Liver (tissue), 3 donors: ENCODE measurements at regions not wholly inside any gene's neighbourhood (a gene's known extent, or its start where the extent isn't known, plus 50 kb on each side); places are given as distances from the start of the nearest gene placed in this dataset.

Experiments
- CTCF ChIP-seq: fragments of 150-350 bp; IDR thresholded peaks from 2 replicates; pipeline ENCODE4 v1.5.1; 2017; ENCODE audit warnings: improper control_type of control experiment, low read depth, low read length; ENCODE audit not compliant: missing input control
- GABPA ChIP-seq, 2 donors: IDR thresholded peaks in 1 of 2; conservative IDR thresholded peaks in 1 of 2; 2 replicates each; pipeline ENCODE4 v1.6.1; 2016; ENCODE audit warnings: antibody characterized with exemption in 2 of 2, mild to moderate bottlenecking in 1 of 2, moderate library complexity in 1 of 2
- YY1 ChIP-seq: IDR thresholded peaks from 2 replicates; pipeline ENCODE4 v1.6.1; 2016; ENCODE audit warnings: antibody characterized with exemption, mild to moderate bottlenecking
- donor health status: healthy.
- donor health status: healthy.

GRCh38 chr1:55824251-55824640 is 609.1 kb upstream of the USP24 start:
- no peak for TF ChIP-seq YY1
- TF ChIP-seq CTCF, result no peak
- no peak for TF ChIP-seq GABPA (IDR thresholded peaks at IDR 0.05 in 1 of 2, conservative IDR thresholded peaks at IDR 0.05 in 1 of 2)
